Fibroblast of mammary gland (primary cell): ENCODE measurements at regions not wholly inside any gene's neighbourhood (a gene's known extent, or its start where the extent isn't known, plus 50 kb on each side); places are given as distances from the start of the nearest gene placed in this dataset.

Experiments used
- DNase-seq: peaks from one replicate; pipeline ENCODE4 v3.0.0-alpha.2; 2010; ENCODE audit warnings: low read depth
- H3K4me3 ChIP-seq: 2 replicates; pipeline ENCODE4 v1.5.1; 2011; ENCODE audit warnings: low read depth, mild to moderate bottlenecking, low read length, moderate library complexity; ENCODE audit not compliant: control insufficient read depth
- TF ChIP-seq, protein P1 (sequence below): conservative IDR thresholded peaks from 2 replicates; pipeline ENCODE4 v1.5.1; 2011; ENCODE audit warnings: low read depth, low read length, inconsistent platforms; ENCODE audit not compliant: control insufficient read depth, insufficient read depth

DNA sequence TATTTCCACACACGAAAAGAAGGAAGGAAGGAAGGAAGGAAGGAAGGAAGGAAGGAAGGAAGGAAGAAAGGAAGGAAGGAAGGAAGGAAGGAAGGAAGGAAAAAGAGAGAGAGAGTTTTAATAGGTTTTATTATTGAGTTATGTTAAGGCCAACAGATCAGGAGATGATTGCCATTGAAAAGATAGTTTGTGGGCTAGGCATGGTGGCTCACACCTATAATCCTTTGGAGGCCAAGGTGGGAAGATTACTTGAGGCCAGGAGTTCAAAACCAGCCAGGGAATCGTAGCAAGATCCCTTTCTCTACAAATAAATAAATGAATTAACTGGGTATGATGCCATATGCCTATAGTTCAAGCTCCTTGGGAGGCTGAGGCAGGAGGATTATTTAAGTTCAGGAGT is 877.2 kb downstream of the TLE4 start:
- no peak overlapping the region for H3K4me3 ChIP-seq
- DNase-seq, result no peak
- TF ChIP-seq, protein P1, sequence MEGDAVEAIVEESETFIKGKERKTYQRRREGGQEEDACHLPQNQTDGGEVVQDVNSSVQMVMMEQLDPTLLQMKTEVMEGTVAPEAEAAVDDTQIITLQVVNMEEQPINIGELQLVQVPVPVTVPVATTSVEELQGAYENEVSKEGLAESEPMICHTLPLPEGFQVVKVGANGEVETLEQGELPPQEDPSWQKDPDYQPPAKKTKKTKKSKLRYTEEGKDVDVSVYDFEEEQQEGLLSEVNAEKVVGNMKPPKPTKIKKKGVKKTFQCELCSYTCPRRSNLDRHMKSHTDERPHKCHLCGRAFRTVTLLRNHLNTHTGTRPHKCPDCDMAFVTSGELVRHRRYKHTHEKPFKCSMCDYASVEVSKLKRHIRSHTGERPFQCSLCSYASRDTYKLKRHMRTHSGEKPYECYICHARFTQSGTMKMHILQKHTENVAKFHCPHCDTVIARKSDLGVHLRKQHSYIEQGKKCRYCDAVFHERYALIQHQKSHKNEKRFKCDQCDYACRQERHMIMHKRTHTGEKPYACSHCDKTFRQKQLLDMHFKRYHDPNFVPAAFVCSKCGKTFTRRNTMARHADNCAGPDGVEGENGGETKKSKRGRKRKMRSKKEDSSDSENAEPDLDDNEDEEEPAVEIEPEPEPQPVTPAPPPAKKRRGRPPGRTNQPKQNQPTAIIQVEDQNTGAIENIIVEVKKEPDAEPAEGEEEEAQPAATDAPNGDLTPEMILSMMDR, result no peak

DNA sequence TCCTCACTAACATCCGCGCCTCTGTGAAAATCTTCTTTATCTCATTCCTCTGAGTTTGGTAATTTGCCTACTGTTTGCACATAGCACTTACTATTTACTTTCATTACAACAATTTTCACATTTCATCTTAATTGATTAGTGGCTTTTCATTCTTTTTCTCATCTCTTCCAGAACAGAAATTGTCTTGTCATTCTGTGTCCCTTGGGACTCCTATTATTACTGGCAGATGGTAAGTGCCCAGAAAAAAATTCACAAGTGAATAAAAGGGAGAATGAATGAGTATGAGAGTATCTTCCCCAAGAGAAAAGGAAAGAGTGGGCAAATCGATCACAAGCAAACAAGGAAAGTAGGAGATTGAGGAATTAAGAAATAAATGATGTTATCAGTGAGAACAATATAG is 876.1 kb downstream of the TLE4 start:
- no peak for DNase-seq
- TF ChIP-seq, protein P1, result no peak
- H3K4me3 ChIP-seq, result no peak overlapping the region

DNA sequence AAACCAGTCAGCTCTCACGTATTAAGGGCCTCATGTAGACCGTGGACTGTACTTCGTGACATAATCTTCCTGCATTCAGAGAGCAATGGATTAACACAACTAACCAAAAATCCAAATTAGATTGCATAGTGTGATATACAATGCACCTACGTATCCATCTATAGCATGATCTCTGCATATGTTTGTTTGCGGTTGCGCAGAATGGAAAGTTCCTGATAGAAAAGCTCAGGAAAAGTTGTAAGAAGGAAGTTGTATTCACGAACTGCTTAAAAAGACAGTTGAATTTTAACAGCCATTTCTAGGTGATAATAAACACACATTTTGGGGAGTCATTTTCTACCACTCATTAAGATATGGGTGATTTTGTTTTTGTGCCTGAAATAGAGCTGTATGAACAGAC is 869.0 kb downstream of the TLE4 start:
- H3K4me3 ChIP-seq, result no peak overlapping the region
- TF ChIP-seq, protein P1, result no peak
- DNase-seq, result no peak

DNA sequence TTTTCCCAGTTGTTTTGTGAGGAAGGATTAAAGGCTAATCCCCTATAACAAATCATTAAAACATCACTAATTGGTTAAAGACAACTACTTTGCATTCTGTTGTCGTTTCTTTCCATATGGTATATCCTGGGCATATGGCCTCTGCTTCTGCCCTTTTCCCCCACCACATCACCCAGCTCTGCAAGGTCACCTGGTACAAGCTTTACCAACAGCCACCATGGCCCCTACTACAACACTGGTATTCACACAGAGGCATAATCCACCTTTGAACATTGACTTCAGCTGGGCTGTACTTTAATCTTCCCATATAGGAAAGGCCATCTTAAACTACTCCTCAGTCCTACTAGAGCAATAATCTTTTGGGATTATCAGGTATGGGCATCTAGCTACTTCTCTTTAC is 866.1 kb downstream of the TLE4 start:
- H3K4me3 ChIP-seq, result no peak overlapping the region
- TF ChIP-seq, protein P1, result no peak
- DNase-seq, result no peak

DNA sequence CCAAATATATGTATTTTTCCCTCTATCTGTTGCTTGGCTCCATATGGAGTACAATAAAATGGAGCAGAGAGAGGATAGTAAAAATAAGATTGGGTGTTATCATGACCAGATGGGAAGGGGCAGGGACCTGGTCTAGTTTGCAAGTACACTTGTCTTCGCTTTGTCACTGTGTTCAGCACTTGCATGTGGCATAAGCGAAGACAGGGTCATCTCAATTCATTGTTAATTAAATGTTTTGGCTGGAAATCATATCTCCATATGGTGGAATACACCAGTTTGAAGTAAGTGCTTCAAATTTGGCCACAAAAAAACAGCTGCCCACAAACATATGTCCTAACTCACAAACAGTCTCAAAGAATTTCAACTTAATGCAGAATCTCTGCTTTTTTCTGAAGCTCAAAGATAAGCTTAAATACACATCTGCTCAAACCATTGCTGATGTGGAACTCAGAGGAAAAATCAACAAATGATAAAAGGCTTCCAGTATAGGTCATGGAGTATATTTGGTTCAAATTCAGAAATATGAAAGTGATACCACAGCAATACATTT is 865.4 kb downstream of the TLE4 start:
- DNase-seq, result no peak
- TF ChIP-seq, protein P1, result no peak
- no peak overlapping the region for H3K4me3 ChIP-seq

DNA sequence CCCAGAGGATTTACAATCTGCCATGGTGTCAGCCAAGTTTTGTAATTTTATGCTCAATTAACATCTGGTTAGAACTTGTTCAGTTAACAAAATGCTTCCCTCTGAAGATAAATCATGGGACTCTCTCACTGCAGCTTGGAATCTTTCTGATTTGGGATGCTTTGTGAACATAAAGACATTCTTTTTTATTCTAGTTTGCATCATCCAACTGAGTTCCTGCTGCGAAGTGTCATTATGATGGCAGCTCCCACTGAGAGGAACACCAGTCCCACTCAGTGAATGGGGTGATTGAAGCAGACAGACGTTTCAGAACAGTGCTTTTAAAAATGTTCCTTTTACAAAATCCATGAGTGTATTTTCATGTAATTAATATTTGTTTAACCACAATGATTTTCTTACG is 863.8 kb downstream of the TLE4 start:
- H3K4me3 ChIP-seq, result no peak overlapping the region
- TF ChIP-seq, protein P1, result no peak
- no peak for DNase-seq

DNA sequence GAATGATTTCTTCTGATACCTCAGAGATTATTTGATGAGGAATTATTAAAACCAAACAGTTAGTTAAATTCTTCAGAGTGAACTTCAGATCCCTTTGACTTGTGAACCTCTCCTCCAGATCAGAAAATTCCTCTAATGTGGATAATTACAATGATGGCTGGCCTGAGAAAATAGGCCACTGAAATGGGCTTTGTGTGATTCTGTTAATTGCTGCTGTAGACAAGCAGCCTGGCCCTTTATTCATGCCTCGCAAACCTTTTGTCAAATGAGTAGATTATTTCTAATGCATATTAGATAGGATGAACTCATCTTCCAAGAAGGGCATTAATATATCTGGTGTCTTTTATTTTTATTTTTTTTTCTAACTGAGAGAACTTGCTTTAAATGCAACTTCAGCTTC is 855.2 kb downstream of the TLE4 start:
- no peak for DNase-seq
- TF ChIP-seq, protein P1, result no peak
- H3K4me3 ChIP-seq, result no peak overlapping the region
